Smooth muscle cell (in vitro differentiated cells): ENCODE measurements at regions not wholly inside any gene's neighbourhood (a gene's known extent, or its start where the extent isn't known, plus 50 kb on each side); places are given as distances from the start of the nearest gene placed in this dataset.

Experiments used
- DNase-seq: peaks from one replicate; lab custom pipeline; 2025; ENCODE audit not compliant: unreplicated experiment; lab: John Stamatoyannopoulos, UW
- H2AFZ ChIP-seq: fragments of 200-600 bp; sonication (generic); 2 replicates; pipeline ENCODE4 v1.6.0; 2016; ENCODE audit warnings: antibody characterized with exemption, low read depth, mild to moderate bottlenecking
- H3F3A ChIP-seq: fragments of 200-600 bp; sonication (generic); 2 replicates; pipeline ENCODE4 v1.6.0; 2017; ENCODE audit warnings: antibody characterized with exemption, low read depth
- H3K27ac ChIP-seq: fragments of 200-600 bp; sonication (generic); 2 replicates; pipeline ENCODE4 v1.5.1; 2016; ENCODE audit warnings: low read depth, mild to moderate bottlenecking
- H3K27me3 ChIP-seq: fragments of 200-600 bp; sonication (generic); 2 replicates; pipeline ENCODE4 v1.6.1; 2016; ENCODE audit warnings: low read depth, mild to moderate bottlenecking
- H3K36me3 ChIP-seq: fragments of 200-600 bp; sonication (generic); 2 replicates; pipeline ENCODE4 v1.5.1; 2016; ENCODE audit warnings: low read depth
- H3K4me1 ChIP-seq: fragments of 200-600 bp; sonication (generic); 2 replicates; pipeline ENCODE4 v1.5.1; 2016; ENCODE audit warnings: low read depth
- H3K4me2 ChIP-seq: fragments of 200-600 bp; sonication (generic); 2 replicates; pipeline ENCODE4 v1.6.0; 2016; ENCODE audit warnings: mild to moderate bottlenecking
- H3K4me3 ChIP-seq: fragments of 200-600 bp; sonication (generic); 2 replicates; pipeline ENCODE4 v1.5.1; 2016; ENCODE audit warnings: mild to moderate bottlenecking
- H3K79me2 ChIP-seq: fragments of 200-600 bp; sonication (generic); 2 replicates; pipeline ENCODE4 v1.6.0; 2016; ENCODE audit warnings: low read depth, mild to moderate bottlenecking
- H3K9ac ChIP-seq: fragments of 200-600 bp; sonication (generic); 2 replicates; pipeline ENCODE4 v1.6.0; 2016; ENCODE audit warnings: low read depth
- H3K9me3 ChIP-seq: fragments of 200-600 bp; sonication (generic); replicated peaks from 2 replicates; pipeline ENCODE4 v1.5.1; 2016; ENCODE audit warnings: low read depth
- H4K20me1 ChIP-seq: fragments of 200-600 bp; sonication (generic); 2 replicates; pipeline ENCODE4 v1.6.0; 2016; ENCODE audit warnings: low read depth
- CTCF ChIP-seq: fragments of 200-600 bp; sonication (generic); IDR thresholded peaks from 2 replicates; pipeline ENCODE4 v1.5.1; 2017; ENCODE audit warnings: borderline replicate concordance, mild to moderate bottlenecking, antibody characterized with exemption; ENCODE audit not compliant: insufficient read depth, poor library complexity, severe bottlenecking
- WGBS: methylation state at CpG from one replicate; pipeline ENCODE4 v1.1.7; 2016; ENCODE audit warnings: low lambda C conversion rate; 5-methylcytosine and 5-hydroxymethylcytosine counted together

DNA sequence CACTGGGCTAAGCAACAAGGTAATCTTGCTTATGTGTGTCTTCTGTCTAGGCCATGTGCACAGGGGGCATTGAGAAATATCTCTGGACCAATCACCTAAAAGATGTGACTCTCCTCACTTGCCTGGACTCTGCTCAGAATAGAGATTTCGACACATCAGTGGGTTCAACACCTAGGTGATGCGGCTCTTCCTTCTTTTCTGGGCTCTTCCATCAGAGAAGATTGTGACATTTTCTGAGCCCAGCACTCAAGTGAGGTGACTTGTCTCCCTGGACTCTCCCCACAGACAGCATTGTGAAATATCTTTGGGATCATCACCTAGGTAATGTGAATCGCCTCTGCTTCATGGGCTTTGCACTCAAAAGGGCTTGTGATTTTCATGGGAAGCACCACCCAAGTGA, 1904.1 kb downstream of the TP53TG3F start:
- Histone ChIP-seq H3K79me2 (no peaks in the 10 kb centered on the region), H3K4me3 (no peak overlapping the region), H3K9me3 (peaks cover 3% of the 10 kb centered on the region), H4K20me1 (no peaks in the 10 kb centered on the region), H3K36me3 (no peaks in the 10 kb centered on the region), H3K4me2 (no peak overlapping the region), H3F3A (no peaks in the 10 kb centered on the region), H3K27me3 (no peaks in the 10 kb centered on the region), H3K27ac (no peak overlapping the region), H2AFZ (no peak overlapping the region), H3K4me1 (no peaks in the 10 kb centered on the region), H3K9ac (no peak overlapping the region)
- WGBS: 66% methylated on average over 3 of the region's 3 CpGs
- no peak for TF ChIP-seq CTCF
- no peak for DNase-seq

DNA sequence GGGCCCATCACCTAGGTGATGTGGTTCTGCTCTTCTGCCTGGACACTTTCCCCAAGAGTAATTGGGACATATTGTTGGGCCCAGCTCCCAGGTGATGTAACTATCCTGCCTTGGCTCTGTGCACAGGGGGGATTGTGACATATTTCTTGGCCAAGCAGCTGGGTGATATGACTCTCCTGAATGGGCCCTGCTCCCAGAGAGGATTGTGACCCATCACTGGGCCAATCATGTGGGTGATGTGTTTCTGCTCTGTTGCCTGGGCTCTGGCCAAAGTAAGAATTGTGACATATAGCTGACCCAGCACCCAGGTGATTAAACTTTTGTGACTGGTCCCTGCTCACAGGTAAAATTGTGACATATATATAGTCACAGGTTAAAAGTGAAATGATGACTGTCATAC, 1904.9 kb downstream of the TP53TG3F start:
- Histone ChIP-seq H3K4me2 (no peak overlapping the region), H3K36me3 (no peaks in the 10 kb centered on the region), H3K4me1 (no peaks in the 10 kb centered on the region), H3K27me3 (no peaks in the 10 kb centered on the region), H2AFZ (no peak overlapping the region), H3K9ac (no peak overlapping the region), H3K9me3 (peaks cover 3% of the 10 kb centered on the region), H4K20me1 (no peaks in the 10 kb centered on the region), H3K4me3 (no peak overlapping the region), H3K27ac (no peak overlapping the region), H3K79me2 (no peaks in the 10 kb centered on the region), H3F3A (no peaks in the 10 kb centered on the region)
- DNase-seq: no peak
- TF ChIP-seq CTCF: no peak

DNA sequence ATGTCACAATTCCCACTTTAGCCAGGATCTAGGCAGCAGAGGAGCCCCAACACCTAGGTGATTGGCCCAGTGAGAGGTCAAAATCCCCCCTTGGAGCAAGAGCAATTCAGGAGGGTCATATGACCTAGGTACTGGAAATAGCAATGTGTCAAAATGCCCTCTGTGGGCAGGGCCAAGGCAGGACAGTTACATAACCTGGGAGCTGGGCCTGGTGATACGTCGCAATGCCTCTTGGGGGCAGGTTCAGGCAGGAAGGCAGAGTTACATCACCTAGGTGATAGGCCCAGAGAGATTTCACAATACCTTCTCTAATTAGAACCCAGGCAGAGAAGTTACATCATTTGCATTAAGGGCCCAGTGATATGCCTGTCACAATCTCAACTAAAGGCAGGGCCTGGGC, 1906.3 kb downstream of the TP53TG3F start:
- 82% methylated on average over 2 of the region's 2 CpGs for WGBS
- no peaks in the 10 kb centered on the region for H3K36me3 ChIP-seq
- TF ChIP-seq CTCF: no peak
- H2AFZ ChIP-seq: no peak overlapping the region
- H3F3A ChIP-seq: no peaks in the 10 kb centered on the region
- no peak overlapping the region for H3K9ac ChIP-seq
- no peak overlapping the region for H3K4me2 ChIP-seq
- no peak overlapping the region for H3K4me3 ChIP-seq
- H3K4me1 ChIP-seq: no peaks in the 10 kb centered on the region
- peaks cover 7% of the 10 kb centered on the region for H3K9me3 ChIP-seq
- H3K79me2 ChIP-seq: no peaks in the 10 kb centered on the region
- no peaks in the 10 kb centered on the region for H3K27me3 ChIP-seq
- no peak overlapping the region for H3K27ac ChIP-seq
- DNase-seq: no peak
- H4K20me1 ChIP-seq: no peaks in the 10 kb centered on the region

- H3K9ac ChIP-seq: no peak overlapping the region
- no peak overlapping the region for H2AFZ ChIP-seq
- no peaks in the 10 kb centered on the region for H3K27me3 ChIP-seq
- peaks cover 10% of the 10 kb centered on the region for H3K9me3 ChIP-seq
- 55% methylated on average over 1 of the region's 1 CpG for WGBS
- TF ChIP-seq CTCF: no peak
- no peaks in the 10 kb centered on the region for H3F3A ChIP-seq
- no peak overlapping the region for H3K4me3 ChIP-seq
- H3K4me1 ChIP-seq: no peaks in the 10 kb centered on the region
- H4K20me1 ChIP-seq: no peaks in the 10 kb centered on the region
- no peaks in the 10 kb centered on the region for H3K79me2 ChIP-seq
- no peak for DNase-seq
- H3K36me3 ChIP-seq: no peaks in the 10 kb centered on the region
- no peak overlapping the region for H3K27ac ChIP-seq
- no peak overlapping the region for H3K4me2 ChIP-seq
Measured at GRCh38 chr16:35370617-35371016, 1911.2 kb downstream of the TP53TG3F start.
